GM18870 (cell line): ENCODE measurements at regions not wholly inside any gene's neighbourhood (a gene's known extent, or its start where the extent isn't known, plus 50 kb on each side); places are given as distances from the start of the nearest gene placed in this dataset.

Source experiments
- ATAC-seq: cut with Tn5 transposase; IDR thresholded peaks from one replicate; pipeline ENCODE4 v1.9.1; 2021; ENCODE audit warnings: moderate library complexity; ENCODE audit not compliant: unreplicated experiment

GRCh38 chrX:45353456-45353855 is 152.8 kb upstream of the DIPK2B start:
- ATAC-seq: no peak

GRCh38 chrX:45352611-45353010 is 151.9 kb upstream of the DIPK2B start:
- no peak for ATAC-seq

GRCh38 chrX:45351478-45351877 is 150.8 kb upstream of the DIPK2B start:
- no peak for ATAC-seq

GRCh38 chrX:45348296-45348695 is 147.6 kb upstream of the DIPK2B start:
- no peak for ATAC-seq

GRCh38 chrX:45347877-45348276 is 147.2 kb upstream of the DIPK2B start:
- no peak for ATAC-seq

GRCh38 chrX:45344594-45344993 is 143.9 kb upstream of the DIPK2B start:
- no peak for ATAC-seq

- no peak for ATAC-seq
Measured at GRCh38 chrX:45329217-45329616, 128.5 kb upstream of the DIPK2B start.

GRCh38 chrX:45324941-45325340 is 124.3 kb upstream of the DIPK2B start:
- no peak for ATAC-seq

GRCh38 chrX:45323387-45323786 is 122.7 kb upstream of the DIPK2B start:
- no peak for ATAC-seq

- ATAC-seq: no peak
Measured at GRCh38 chrX:45322820-45323219, 122.1 kb upstream of the DIPK2B start.

GRCh38 chrX:45322382-45322781 is 121.7 kb upstream of the DIPK2B start:
- ATAC-seq: no peak

GRCh38 chrX:45320191-45320590 is 119.5 kb upstream of the DIPK2B start:
- no peak for ATAC-seq

- no peak for ATAC-seq
Measured at GRCh38 chrX:45309801-45310200, 109.1 kb upstream of the DIPK2B start.

GRCh38 chrX:45309096-45309495 is 108.4 kb upstream of the DIPK2B start:
- ATAC-seq: no peak

- ATAC-seq: no peak
Measured at GRCh38 chrX:45306794-45307193, 106.1 kb upstream of the DIPK2B start.

- ATAC-seq: no peak
Measured at GRCh38 chrX:45300638-45301037, 100.0 kb upstream of the DIPK2B start.

GRCh38 chrX:45295259-45295986 is 94.7 kb upstream of the DIPK2B start:
- no peak for ATAC-seq

- no peak for ATAC-seq
Measured at GRCh38 chrX:45274576-45274975, 73.9 kb upstream of the DIPK2B start.

GRCh38 chrX:45267007-45267406 is 66.3 kb upstream of the DIPK2B start:
- no peak for ATAC-seq

GRCh38 chrX:45266456-45266855 is 65.8 kb upstream of the DIPK2B start:
- no peak for ATAC-seq

- no peak for ATAC-seq
Measured at GRCh38 chrX:45264865-45265264, 64.2 kb upstream of the DIPK2B start.

GRCh38 chrX:45261471-45261870 is 60.8 kb upstream of the DIPK2B start:
- no peak for ATAC-seq

GRCh38 chrX:45261005-45261404 is 60.3 kb upstream of the DIPK2B start:
- ATAC-seq: no peak
